ENCODE measurements at regions not wholly inside any gene's neighbourhood (a gene's known extent, or its start where the extent isn't known, plus 50 kb on each side); places are given as distances from the start of the nearest gene placed in this dataset.

DNA sequence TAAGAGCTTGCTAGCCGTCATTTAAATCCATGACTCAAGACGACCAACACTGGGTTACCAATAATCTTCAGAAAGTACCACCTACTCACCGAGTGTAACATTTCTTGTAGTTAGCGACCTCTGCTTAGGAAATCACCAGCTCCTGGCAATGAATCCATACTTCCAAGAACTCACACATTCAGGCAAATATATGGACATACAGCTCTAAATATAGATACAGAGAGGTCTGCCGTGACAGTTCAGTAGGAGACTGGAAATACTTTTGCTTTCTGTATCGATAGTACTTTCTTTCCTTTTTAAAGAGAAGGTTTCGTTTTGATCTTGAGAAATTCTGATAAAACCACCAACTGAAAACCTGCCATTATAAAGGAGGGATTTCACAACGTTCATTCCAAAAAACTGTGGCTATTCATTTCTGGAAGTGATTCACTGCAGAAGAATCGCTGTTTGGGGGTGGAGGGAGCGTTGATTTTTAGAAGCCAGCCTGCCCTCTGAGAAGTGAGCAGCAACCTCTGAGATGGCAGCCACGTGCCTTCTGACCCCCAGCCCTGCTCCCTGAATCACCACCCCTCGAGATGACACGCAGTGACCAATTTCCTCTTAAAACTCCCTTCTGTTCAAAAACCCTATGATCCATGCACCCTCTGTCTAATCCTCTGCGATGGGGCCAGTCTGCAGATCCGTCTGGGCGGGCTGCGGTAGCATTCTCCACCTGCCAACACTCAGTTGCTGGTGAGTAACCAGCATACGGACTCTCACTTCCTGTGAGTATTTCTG is 179.0 kb upstream of the KLF14 start:
- DNase-seq: peak; percentile 82

DNA sequence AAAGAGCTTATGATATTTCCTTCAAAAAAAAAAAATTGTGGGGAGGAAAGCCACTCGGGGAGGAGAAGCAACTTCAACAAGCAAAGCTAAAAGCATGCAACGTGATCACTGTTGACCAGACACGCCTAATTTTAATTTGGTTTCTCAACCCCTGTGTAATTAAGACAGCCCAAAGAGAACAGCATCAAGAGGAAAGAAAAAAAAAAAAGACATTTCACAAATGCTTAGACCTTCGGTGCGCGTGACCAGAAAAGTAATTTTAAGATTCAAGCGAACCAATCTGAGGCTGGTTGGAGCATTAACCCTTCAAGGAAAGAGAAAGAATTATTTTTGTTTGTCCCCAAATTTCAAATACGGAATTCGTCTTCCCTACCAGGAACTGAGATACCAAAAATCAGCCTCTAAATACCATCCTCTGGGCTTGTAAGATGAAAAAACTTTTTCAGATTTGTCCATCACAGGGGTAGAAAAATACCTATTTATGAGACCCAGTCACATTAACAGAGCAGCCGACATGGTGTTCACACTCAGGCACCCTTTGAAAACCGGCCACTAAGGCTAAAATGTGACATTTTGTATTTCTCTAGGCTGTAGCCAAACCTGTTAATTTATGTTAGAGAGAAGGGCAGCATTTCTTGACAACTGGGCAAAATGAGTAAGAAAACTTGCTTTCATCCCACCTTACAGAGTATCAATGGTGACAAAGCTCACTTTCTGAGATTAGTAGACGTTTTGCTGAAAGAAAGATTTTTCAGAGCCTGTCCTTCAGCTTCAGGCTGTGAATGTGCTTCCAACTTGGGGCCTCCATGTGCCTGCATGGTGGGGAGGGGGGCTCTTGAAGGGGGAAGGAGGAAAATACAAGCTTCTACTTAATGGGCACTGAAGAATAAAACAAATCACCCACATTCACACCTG is 179.9 kb upstream of the KLF14 start:
- DNase-seq: no peak

DNA sequence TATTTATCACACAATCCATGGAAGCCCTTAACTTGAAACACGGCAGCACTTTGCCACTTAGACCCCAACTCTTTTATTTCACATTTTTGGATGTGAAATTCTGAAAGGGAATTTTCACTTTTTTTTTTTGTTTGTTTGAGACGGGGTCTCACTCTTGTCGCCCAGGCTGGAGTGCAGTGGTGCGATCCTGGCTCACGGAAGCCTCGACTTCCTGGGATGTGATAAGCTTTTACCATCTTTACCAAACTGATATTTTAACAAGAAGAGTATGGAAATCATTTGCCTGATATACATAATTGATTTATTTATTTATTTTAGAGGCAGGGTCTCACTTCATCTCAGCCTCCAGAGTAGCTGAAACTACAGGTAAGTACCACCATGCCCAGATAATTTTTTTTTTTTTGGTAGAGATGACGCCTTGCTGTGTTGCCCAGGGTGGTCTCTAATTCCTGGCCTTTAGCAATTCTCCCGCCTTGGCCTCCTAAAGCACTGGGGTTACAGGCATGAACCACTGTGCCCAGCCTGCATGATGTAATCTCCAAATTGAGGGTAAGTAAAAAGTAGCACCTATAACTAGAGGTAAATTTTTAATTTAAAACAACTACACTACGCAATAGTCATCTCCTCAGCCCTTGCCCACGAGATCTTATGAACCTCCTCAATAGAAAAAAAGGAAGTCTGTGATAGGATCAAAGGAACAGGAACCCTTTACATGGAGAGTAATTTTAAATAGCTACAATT is 180.7 kb upstream of the KLF14 start:
- DNase-seq: no peak

DNA sequence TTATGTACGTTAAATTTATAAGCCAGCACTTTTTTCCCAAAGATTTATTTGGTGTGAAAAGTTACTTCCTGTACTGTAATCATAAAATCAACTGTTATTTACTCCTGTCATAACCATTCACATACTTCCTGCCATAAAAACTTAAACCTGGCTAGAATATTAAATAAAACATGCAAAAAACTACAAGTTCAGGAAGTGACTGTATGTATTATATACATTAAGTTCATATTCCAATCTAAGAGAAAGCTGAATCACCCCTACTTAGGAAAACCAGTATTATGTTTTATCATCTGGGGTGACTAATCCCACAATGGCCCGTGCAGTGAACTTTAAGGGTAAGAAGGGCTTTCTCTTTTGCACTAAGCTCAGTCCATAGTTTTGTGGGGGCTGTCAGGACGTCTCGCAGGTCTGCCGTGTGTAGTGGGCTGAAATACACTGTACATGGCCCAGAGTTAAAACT is 183.7 kb upstream of the KLF14 start:
- no peak for DNase-seq

DNA sequence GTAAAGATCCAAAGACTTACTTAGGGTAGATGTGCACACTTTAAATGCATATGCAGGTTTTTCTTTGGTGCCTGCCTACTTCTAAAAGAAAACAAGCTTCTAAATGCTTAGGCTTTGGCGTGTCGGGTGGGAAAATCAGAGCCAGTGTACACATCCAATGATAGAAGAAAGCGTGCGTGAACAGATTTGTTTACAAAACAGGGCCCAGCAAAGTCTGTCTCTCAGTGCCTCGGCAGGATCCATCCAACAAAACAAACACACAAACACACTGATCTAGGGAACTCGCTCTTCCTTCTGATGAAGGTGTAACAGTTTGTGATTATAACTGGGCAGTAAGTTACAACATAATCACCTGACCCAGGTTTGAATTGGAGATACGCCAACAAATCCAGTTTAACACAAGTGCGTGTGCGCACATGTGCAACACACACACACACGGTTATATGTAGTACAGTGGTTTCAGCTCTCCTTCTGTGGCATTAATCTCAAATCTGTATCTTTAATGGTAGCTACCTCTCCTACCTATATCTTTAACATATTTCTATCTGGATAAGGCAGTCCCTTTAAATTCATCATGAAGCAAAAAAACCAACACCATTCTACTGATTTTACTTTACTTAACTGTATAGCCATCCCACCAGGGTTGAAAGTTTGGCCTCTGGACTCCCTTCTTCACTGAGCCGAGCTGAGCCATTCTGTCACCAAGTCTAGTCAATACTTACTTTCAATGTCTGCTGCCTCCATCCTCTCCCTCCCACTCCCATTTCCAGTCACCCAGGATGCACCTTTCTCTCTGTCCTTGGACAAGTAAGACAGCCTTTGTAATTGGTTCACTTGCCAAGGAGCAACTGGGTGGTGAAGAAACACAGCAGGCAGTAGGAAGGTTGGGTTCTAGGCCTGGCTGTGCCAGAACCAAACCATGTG is 184.4 kb upstream of the KLF14 start:
- no peak for DNase-seq

DNA sequence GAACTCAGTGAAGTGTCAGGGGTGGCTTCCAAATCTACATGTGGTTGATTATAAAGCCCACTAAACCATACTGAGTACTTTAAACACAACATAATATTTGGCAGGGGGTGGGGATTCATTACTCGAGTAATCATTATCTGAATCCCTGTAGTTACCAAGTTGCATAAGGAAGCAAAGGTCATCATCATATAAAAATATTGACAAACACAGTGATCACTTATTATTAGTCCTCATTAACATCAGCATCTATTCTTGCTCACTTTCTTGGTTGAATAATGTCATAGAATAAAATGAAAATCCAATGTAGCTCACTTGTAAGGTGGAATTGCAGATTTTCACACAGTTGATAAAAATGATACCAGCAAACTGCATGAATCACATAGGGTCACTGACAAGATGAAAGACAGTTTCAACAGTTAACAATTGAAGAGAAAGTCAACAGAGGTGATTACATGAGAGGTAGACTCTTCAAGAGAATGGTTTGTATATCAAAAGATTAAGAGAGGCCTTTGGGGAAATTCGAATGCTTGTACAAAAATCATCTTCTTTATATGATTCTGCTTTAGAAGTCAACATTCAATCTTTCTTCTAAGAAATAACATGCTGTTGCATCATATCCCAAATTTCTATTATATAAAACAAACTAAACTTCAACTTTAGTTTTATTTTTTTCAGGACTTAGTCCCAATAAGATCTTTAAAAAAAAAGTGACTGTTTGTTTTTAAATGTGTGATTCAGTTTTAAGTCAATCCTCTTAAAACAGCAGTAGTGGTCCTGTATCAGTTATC is 185.5 kb upstream of the KLF14 start:
- DNase-seq: no peak

DNA sequence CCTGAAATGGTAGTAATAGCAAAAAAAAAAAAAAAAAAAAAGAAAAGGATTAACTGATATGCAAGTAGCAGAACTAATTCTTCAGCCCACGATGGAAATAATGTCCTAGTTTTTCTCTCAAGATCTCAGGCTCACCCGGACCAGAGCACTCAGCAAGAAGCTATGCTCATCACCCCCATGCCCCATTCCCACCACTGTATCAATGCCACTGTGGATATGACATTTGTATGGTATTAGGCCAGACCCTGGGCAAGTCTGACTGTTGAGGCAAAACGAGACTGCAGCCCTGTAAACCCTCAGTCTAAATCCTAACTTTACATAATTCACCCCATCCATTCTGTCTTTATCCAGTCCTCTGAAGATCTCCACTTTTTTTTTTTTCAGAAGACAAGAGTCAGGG is 186.1 kb upstream of the KLF14 start:
- DNase-seq: no peak

DNA sequence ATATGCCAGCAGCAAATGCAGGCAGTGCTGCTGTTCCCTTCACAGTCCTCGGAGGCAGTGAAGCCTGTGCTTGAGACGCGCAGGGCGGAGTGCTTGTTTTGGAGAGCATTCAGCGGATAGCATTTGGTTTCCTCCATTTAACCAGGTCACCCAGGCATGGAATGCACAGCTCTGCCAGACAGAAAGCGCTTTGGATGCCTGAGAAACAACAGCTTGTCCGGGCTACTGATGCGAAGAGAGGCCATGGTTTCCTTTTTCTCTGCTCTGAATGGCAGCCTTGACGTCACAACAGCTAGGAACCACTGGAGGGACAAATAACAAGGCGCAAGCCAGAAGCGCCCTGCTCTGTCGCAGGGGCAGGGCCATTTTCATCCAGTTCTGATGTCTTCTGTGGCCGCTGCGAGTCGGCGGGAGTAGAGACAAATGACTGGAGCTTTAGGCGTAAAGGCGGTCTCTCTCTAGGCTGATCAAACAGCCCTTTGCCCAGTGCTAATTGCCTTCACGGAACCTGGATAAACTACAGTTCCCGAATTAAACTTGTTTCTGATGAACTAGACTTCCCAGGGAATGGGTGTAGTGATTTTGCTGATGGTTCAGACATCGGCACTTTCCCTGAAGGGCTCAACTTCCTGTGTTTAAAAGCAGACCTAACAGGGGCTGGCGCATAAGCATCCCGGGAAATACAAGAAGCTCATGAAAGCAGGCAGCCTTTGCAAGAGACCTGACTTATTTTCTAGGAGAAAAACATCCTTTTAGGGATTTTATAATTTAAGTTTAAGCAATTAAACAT is 187.6 kb upstream of the KLF14 start:
- peak; percentile 75 for DNase-seq

DNA sequence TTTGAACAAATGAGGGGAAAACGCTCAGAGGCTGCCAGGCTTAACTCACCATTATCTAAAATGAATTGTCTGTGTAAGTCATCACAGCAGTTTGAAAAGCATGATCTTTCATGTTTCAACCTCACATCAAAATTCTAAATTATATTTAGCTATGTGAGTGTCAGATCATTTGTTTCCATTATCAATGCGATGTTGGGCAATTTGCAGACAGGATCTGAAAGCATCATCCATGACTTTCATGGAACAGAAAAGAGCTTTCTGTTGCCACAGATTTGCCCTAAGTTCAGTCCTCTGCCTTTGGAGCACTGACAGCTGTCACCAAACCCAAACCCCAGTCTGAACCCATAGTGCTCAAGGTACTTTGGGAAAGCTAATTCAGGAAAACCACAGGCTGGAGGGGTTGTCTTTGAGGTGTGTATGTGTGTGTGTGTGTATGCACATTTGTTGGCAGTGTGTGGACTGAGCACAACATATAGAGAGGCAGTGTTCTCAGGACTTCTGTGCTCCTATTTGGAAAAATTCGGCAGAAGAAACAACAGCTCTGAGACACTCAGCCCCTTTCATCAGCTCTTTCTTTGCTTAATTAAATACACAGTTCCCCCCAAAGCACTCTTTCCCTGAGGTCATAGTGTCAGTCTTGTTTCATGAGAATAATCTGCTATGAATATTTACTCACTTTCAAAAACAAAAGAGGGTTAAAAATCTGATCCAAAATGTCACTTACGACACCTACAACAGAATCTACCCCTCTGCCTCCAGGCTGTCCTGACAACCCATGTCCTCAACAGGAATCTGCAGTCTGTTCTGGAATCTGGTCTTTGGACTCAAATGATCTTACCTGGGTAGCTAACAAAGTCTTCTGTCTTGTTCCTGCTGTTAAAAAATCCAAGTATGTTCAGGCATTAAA is 188.5 kb upstream of the KLF14 start:
- DNase-seq: no peak

DNA sequence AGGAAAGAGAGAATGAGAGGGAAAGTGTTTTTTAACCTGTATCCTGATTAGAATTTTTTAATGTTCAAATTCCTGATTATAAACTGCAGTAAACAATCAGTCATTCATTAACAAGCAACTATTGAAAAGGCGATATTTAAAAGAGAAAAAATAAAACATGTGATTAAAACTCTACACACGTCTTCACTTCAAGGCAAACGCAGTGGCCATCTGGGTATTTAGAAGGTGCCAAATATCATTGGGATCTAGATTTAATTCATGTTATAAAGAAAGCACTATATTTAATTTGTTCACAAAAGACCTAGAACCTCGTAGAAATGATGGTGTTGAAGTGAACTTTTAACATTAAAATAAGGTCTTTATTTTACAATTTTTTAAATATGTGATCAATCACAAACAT is 189.4 kb upstream of the KLF14 start:
- DNase-seq: no peak

DNA sequence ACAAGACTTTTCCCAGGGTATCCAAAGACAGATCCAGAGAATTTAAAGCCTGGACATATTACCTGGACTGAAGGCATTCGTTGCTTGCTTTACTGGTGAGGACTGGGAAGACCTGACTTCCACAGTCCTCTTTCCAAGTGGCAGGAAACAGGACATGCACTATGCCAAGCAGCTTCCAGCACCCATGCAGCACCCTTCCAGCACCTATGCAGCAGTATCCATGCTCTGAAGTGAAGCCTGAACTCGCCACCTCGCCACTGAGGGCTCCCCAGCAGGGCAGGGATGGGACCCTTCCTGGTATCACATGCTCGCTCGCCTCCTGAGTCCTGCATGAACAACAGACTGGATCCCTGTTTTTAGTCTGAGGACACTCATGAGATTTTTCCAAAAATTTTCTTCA is 189.9 kb upstream of the KLF14 start:
- no peak for DNase-seq

DNA sequence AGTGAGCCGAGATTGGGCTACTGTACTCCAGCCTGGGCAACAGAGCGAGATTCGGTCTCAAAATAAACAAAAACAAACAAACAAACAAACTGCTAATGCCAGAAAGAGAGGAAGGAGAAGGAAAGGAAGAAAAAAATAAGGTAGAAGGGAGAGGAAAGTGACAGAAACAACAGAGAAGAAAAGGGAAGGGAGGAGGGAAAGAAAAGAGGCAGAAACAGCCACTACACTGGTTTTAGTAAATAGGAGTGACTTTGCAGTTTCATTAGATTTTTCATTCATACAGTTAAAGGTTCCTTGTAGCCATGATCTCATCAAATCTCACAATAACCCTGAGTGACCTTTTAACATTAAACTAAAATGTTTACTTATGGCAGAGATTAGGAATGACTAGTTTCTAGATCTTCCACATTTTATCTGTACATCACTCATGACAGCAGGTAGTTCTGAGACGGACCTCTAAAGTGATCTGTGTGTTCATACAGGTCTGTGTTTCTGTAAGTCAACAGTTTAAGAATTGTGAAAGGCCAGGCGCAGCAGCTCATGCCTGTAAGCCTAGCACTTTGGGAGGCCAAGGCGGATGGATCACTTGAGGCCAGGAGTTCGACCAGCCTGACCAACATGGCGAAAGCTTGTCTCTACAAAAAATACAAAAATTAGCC is 191.3 kb upstream of the KLF14 start:
- no peak for DNase-seq

DNA sequence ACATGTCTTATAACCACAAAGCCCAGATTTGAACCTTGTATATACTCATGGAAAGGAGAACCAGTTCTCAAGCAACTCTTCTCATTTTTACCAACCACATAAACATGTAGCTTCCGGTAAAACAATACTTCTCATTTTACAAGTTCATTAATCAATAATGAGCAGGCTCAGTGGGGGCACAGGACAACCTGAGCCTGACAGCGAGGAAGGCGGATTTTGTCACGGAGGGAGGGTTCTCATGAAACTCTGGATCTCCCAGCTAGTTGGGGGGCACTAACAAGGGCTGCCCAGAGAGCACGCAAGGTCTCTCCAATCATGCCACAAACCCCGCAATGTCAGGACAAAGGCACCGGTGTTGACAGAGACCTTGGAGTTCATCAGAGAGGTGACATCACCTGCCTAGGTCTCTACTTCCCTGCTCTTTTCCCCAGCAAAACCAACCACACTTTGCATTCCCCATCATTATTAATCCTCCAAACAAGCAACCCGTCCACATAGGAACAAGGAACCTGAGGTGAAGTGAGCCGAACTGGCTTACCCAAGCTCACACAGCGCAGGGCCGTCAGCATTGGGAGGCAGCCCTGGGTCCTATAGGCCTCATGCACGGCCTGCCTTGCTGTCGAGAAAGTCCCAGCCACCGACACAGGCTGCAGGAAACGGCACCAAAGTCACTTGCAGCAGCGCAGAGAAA is 192.1 kb upstream of the KLF14 start:
- DNase-seq: no peak

DNA sequence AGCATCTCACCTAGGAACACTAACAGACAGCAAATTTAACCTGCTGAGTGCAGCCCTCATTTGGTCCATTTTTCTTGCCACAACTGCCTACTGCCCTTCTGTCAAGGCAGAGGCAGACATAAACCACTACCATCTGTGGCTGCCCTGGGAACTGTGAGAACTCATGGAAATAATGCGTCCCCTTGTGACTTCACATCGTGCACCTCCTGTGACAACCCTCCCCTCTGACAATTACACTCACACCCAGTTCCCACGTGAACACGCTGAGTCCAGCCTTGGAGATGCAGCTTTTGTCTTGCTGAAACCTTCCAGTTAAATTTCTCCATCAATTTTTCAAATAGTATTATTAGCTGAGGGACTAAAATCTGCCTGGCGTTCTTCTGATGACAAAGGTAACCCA is 193.1 kb upstream of the KLF14 start:
- no peak for DNase-seq

DNA sequence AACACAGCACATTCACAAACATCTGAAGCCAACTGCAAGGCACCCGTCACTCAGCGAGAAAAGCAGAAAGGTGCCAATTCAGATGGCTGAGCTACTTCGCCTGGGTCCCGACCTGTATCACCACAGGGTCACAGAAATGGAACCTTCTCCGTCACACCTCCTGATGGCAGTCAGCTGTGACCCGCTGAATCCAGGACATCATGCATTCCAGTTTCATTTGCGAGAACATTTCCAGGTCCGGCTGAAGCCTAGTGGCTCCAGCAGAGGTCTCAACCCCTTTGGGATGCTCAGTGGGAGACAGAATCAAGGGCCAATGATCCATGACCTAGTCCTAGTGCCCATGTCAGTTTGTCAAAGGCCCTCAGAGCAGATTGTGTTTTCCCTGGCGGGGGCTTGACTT is 193.6 kb upstream of the KLF14 start:
- no peak for DNase-seq

DNA sequence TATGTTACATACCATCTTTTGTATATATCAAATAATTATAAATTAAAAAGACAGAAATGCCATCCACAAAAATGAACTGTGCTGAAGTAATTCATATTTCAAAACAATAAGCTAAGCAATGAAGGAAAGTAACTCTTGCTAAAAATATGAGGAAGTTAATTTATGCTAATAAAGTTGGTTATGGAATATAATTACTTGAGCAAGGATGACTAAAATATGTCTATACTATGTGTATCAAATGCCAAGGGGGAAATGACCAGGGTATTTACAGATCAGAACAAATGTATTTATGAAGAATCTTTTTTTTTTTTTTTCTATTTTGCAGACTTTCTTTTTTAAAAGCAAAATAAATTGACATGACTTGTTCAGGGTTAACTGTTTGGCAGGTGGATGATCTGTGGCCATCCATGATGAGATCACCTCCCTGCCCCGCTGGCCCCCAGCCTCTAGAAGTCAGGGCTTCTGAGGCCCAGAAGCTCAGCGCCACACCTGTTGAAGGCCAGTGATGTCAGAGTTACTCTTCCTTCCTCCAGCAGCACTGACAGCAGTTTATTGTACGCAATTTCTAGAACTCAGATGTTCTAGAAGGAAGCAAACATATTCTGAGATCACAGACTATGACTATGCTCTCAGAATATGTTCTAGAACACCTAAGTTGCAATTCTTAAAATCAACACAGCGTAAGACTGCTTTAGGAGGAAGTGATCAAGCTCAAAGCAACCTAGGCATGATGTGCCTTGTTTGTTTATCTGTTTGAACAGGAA is 196.1 kb upstream of the KLF14 start:
- no peak for DNase-seq

DNA sequence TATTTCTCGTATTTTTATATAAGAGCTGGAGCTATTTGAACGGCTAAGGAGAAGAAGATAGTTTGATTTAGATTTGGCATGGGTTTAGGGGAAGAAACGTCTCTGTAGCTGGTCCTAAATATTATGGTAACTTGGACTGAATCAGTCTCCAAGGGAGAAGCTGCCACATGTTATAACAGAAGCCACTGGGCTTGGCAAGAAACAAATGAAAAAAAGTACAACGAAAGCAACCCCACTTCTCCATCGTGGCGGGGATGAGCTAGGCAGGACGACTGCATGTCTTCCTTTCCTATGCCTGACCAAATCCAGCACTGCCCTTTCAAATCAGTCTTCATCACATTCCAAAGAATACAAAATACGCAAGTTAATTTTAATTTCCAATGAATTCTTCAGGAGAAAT is 196.7 kb upstream of the KLF14 start:
- no peak for DNase-seq

Measured in femur (tissue), 1 donor.